Loucy (cell line): ENCODE measurements at regions not wholly inside any gene's neighbourhood (a gene's known extent, or its start where the extent isn't known, plus 50 kb on each side); places are given as distances from the start of the nearest gene placed in this dataset.

ENCODE experiments used
- CTCF ChIP-seq: fragments of 200-600 bp; sonication (generic); conservative IDR thresholded peaks from 2 replicates; pipeline ENCODE4 v1.5.1; 2014; ENCODE audit warnings: mild to moderate bottlenecking, antibody characterized with exemption, low read length
- EZH2phosphoT487 ChIP-seq: fragments of 200-600 bp; IDR thresholded peaks from 2 replicates; pipeline ENCODE4 v1.6.1; 2018; ENCODE audit warnings: antibody characterized with exemption, mild to moderate bottlenecking, moderate library complexity, borderline replicate concordance

- TF ChIP-seq CTCF: no peak
- TF ChIP-seq EZH2phosphoT487: no peak
Observed at GRCh38 chr3:193057616-193058015, 140.0 kb upstream of the MB21D2 start.
